ENCODE measurements at regions not wholly inside any gene's neighbourhood (a gene's known extent, or its start where the extent isn't known, plus 50 kb on each side); places are given as distances from the start of the nearest gene placed in this dataset.

DNA sequence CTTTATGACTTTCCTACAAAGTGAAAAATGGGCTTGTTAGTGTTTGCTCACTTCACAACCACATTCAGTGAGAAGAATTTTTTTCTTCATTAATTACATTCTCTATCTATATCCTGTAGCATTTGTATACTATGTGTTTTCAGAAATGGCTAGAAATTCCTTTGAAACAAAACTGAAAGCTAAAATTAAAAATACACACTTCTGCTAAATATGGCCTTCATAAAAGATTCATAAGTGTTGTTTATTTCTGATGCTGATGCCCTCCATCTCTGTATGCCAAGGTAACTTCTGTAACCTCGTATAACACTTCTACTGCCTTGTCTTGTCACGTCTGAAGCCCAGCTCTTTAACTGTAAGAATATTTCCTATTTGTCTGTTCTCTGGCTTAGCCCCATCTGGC, 59.8 kb downstream of the PMAIP1 start:
- no peak for DNase-seq

DNA sequence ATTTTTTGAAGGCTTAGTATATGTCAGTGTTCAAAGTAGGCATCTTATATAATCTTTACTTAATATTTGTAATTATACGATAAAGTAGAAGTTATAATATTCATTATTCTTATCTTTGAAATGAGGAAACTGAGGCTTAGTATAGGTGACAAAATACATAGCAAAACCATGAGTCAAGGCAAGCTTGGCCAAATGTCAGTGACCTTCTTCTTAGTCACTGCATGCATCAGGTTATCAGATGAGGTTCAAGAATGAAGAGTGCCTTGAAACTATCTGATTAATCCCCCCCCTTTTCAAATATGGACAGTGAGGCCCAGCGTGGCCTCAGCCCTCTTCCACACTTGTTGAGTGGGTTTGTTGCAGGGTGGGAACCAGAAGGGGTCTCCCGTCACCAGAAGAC, 59.3 kb downstream of the PMAIP1 start:
- no peak for DNase-seq

DNA sequence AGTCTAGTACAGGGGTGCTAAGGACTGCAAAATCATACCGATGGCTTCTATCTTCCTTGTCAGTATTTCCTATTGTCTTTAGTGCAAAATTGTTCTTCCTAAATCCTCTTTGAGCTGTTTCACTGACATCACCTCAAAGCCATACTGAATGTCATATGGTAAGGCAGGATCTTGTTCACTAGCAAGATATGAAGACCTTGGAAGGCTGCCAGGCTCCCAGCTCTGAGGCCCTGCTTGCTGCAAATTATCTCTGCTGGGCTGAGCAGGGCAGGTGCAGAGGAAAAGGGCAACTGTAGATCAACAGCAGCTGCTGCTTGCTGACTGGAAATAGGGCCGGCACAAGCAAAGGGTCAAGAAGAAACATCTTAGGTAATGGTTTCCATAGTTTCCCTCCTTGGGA, 58.2 kb downstream of the PMAIP1 start:
- peak; percentile 90 for DNase-seq

DNA sequence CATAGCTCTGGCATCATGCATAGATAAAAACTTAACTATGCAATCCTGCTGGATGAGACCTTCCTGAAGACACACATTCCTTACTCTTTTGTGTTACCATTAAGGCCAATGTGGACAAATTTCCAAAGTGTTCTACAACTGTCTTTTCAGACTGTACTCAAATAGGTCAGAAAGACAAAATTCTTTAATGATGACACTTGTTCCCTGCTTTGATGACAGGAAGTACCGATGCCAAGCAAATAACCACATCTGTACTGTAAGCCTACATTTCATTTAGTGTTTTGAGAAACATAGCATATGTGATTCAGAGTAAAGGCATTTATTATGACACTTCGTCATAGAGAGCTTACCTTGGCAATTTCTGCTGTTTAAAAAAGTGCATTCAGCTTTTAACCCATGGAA, 55.0 kb downstream of the PMAIP1 start:
- peak; percentile 9 for DNase-seq

DNA sequence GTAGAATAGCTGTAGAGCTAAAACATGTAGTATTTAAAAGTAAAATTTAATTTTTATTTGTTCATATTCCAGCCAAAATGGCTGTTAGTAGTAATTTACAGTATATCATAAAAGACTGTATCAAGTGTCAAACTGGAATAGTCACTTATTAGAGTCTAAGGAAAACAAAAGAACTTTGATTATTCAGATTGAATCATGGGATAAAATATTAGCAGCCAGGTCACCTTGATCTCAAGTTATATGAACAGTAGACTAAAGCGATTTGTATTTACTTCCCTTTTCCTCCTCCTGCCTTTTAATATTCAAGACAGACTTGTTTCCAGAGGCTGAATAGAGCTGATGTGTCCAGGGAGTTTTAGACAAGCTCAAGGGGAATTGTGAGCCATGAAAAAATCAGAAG, 54.4 kb downstream of the PMAIP1 start:
- DNase-seq = no peak
